GM12865 (cell line): ENCODE measurements at regions not wholly inside any gene's neighbourhood (a gene's known extent, or its start where the extent isn't known, plus 50 kb on each side); places are given as distances from the start of the nearest gene placed in this dataset.
"Not testable (repeated sequence)": the region's sequence is repeated elsewhere in the genome, so short reads cannot be mapped to it uniquely, and the experiment has no call there.

Experiments used
- DNase-seq: peaks from one replicate; pipeline ENCODE4 v3.0.0; 2010; ENCODE audit warnings: low read depth
- H3K4me3 ChIP-seq: 2 replicates; pipeline ENCODE4 v1.5.1; 2011; ENCODE audit warnings: mild to moderate bottlenecking, low read depth, low read length, control low read depth
- CTCF ChIP-seq: IDR thresholded peaks from 2 replicates; pipeline ENCODE4 v1.5.1; 2011; ENCODE audit warnings: low read length, control low read depth, low read depth, inconsistent platforms; ENCODE audit not compliant: insufficient read depth; ENCODE audit errors: missing control alignments

- H3K4me3 ChIP-seq = no peak overlapping the region
- DNase-seq = no peak
- TF ChIP-seq CTCF = no peak
These were observed 1367.6 kb upstream of the CDH8 start for GRCh38 chr16:63403792-63404191.

- not testable (repeated sequence) for H3K4me3 ChIP-seq, DNase-seq
These were observed 1352.0 kb upstream of the CDH8 start for GRCh38 chr16:63388277-63388676.

GRCh38 chr16:63385714-63386432 is 1349.6 kb upstream of the CDH8 start:
- no peak for TF ChIP-seq CTCF
- DNase-seq = no peak
- no peak overlapping the region for H3K4me3 ChIP-seq

- no peak overlapping the region for H3K4me3 ChIP-seq
- no peak for DNase-seq
- no peak for TF ChIP-seq CTCF
These were observed 1337.5 kb upstream of the CDH8 start for GRCh38 chr16:63373744-63374143.

GRCh38 chr16:63372815-63373214 is 1336.6 kb upstream of the CDH8 start:
- no peak for TF ChIP-seq CTCF
- no peak overlapping the region for H3K4me3 ChIP-seq
- no peak for DNase-seq

- no peak overlapping the region for H3K4me3 ChIP-seq
- no peak for TF ChIP-seq CTCF
- DNase-seq = no peak
These were observed 1336.0 kb upstream of the CDH8 start for GRCh38 chr16:63372283-63372682.

- DNase-seq = no peak
- H3K4me3 ChIP-seq = no peak overlapping the region
- no peak for TF ChIP-seq CTCF
These were observed 1329.5 kb upstream of the CDH8 start for GRCh38 chr16:63365649-63366304.
